IMR-90 (cell line): ENCODE measurements at regions not wholly inside any gene's neighbourhood (a gene's known extent, or its start where the extent isn't known, plus 50 kb on each side); places are given as distances from the start of the nearest gene placed in this dataset.

ENCODE experiments used
- ATAC-seq: fragments of 200-7000 bp; cut with Tn5 transposase; 2 replicates; pipeline ENCODE4 v1.9.1; 2020; ENCODE audit warnings: low read depth, mild to moderate bottlenecking, moderate library complexity
- BruUV-seq: library from RNA; stranded (reverse); fragments of 400-500 nt; replicated peaks from 2 replicates; lab custom pipeline; 2021; lab: Mats Ljungman, UMichigan
- CTCF ChIA-PET: fragments of 300-600 bp; formaldehyde crosslinking; extraction: SDS; loops from one replicate; lab custom pipeline; 2021; ENCODE audit warnings: antibody characterized with exemption; lab: Yijun Ruan, JAX
- POLR2A ChIA-PET: fragments of 300-600 bp; sonication (Branson Sonifier 250); formaldehyde crosslinking; loops from one replicate; lab custom pipeline; 2022; ENCODE audit warnings: antibody characterized with exemption; ENCODE audit not compliant: unreplicated experiment; lab: Charles Lee
- DNase-seq: peaks from one replicate; pipeline ENCODE4 v3.0.0; 2013
- H2AFZ ChIP-seq: replicated peaks from 2 replicates; pipeline ENCODE3; 2013; ENCODE audit warnings: low read length, mild to moderate bottlenecking; ENCODE audit not compliant: poor library complexity
- H2AK5ac ChIP-seq: 2 replicates; pipeline ENCODE4 v1.6.1; 2013; ENCODE audit warnings: low read depth, low read length, inconsistent platforms
- H2AK9ac ChIP-seq: replicated peaks from 2 replicates; pipeline ENCODE3; 2013; ENCODE audit warnings: mild to moderate bottlenecking, low read depth, low read length, moderate library complexity; ENCODE audit not compliant: poor library complexity
- H2BK120ac ChIP-seq: 2 replicates; pipeline ENCODE4 v1.6.1; 2013; ENCODE audit warnings: low read depth, low read length, inconsistent platforms
- H2BK15ac ChIP-seq: 3 replicates; pipeline ENCODE4 v1.6.1; 2013; ENCODE audit warnings: low read depth, low read length, inconsistent platforms
- H2BK20ac ChIP-seq: 2 replicates; pipeline ENCODE4 v1.6.1; 2013; ENCODE audit warnings: low read depth, mild to moderate bottlenecking, inconsistent platforms, low read length, moderate library complexity
- H2BK5ac ChIP-seq: 2 replicates; pipeline ENCODE4 v1.6.1; 2013; ENCODE audit warnings: mild to moderate bottlenecking, low read depth, low read length, inconsistent platforms; ENCODE audit not compliant: poor library complexity, severe bottlenecking
- H3K14ac ChIP-seq: replicated peaks from 2 replicates; pipeline ENCODE4 v1.6.1; 2013; ENCODE audit warnings: low read depth, low read length, inconsistent platforms
- H3K18ac ChIP-seq: 2 replicates; pipeline ENCODE4 v1.6.1; 2013; ENCODE audit warnings: low read depth, low read length, control low read depth
- H3K23ac ChIP-seq: 2 replicates; pipeline ENCODE4 v1.6.1; 2013; ENCODE audit warnings: low read depth, low read length, inconsistent platforms
- H3K27ac ChIP-seq: 2 replicates; pipeline ENCODE4 v1.5.1; 2013; ENCODE audit warnings: mild to moderate bottlenecking, control low read depth, low read length; ENCODE audit not compliant: insufficient read depth
- H3K27me3 ChIP-seq: 2 replicates; pipeline ENCODE4 v1.6.1; 2013; ENCODE audit warnings: low read length; ENCODE audit not compliant: control insufficient read depth, insufficient read depth
- H3K36me3 ChIP-seq: 2 replicates; pipeline ENCODE4 v1.6.1; 2013; ENCODE audit warnings: low read length, mixed read lengths; ENCODE audit not compliant: control insufficient read depth, insufficient read depth
- H3K4ac ChIP-seq: 2 replicates; pipeline ENCODE4 v1.6.1; 2013; ENCODE audit warnings: low read depth, low read length, inconsistent platforms
- H3K4me1 ChIP-seq: 2 replicates; pipeline ENCODE4 v1.6.1; 2013; ENCODE audit warnings: low read length, mixed read lengths; ENCODE audit not compliant: control insufficient read depth, insufficient read depth
- H3K4me2 ChIP-seq: 2 replicates; pipeline ENCODE4 v1.6.1; 2013; ENCODE audit warnings: low read depth, mild to moderate bottlenecking, control low read depth, low read length, moderate library complexity
- H3K4me3 ChIP-seq: 2 replicates; pipeline ENCODE4 v1.5.1; 2013; ENCODE audit warnings: low read depth, mild to moderate bottlenecking, control low read depth, low read length, moderate library complexity; ENCODE audit not compliant: insufficient read depth
- H3K56ac ChIP-seq: 2 replicates; pipeline ENCODE4 v1.6.1; 2013; ENCODE audit warnings: low read length, inconsistent platforms; ENCODE audit not compliant: insufficient read depth; ENCODE audit errors: extremely low read depth
- H3K79me1 ChIP-seq, 2 experiments: 2 replicates each; pipeline ENCODE4 v1.6.1; 2013; ENCODE audit warnings: low read length in 2 of 2, inconsistent platforms in 1 of 2, low read depth in 1 of 2
- H3K9ac ChIP-seq: 2 replicates; pipeline ENCODE4 v1.6.1; 2013; ENCODE audit warnings: low read depth, low read length, control low read depth
- H3K9me1 ChIP-seq: 2 replicates; pipeline ENCODE4 v1.6.1; 2013; ENCODE audit warnings: low read length, inconsistent platforms; ENCODE audit not compliant: insufficient read depth
- H3K9me3 ChIP-seq: 2 replicates; pipeline ENCODE4 v1.6.1; 2013; ENCODE audit warnings: low read length; ENCODE audit not compliant: control insufficient read depth, insufficient read depth
- H4K20me1 ChIP-seq: 2 replicates; pipeline ENCODE4 v1.6.1; 2013; ENCODE audit warnings: low read length, inconsistent platforms; ENCODE audit not compliant: insufficient read depth
- H4K5ac ChIP-seq: 2 replicates; pipeline ENCODE4 v1.6.1; 2013; ENCODE audit warnings: mild to moderate bottlenecking, low read depth, low read length, control low read depth
- H4K8ac ChIP-seq, 2 experiments: 2 replicates each; pipeline ENCODE4 v1.6.1; 2013; ENCODE audit warnings: low read depth in 2 of 2, low read length in 2 of 2, control low read depth in 1 of 2, inconsistent platforms in 1 of 2
- H4K91ac ChIP-seq: 2 replicates; pipeline ENCODE4 v1.6.1; 2013; ENCODE audit warnings: low read depth, low read length, inconsistent platforms; ENCODE audit not compliant: insufficient read depth
- CHD1 ChIP-seq: IDR thresholded peaks from 2 replicates; pipeline ENCODE4 v1.6.1; 2012; ENCODE audit warnings: low read depth, low read length, improper control_type of control experiment
- MAFK ChIP-seq: IDR thresholded peaks from 2 replicates; pipeline ENCODE4 v1.6.1; 2012; ENCODE audit warnings: low read depth, low read length, improper control_type of control experiment
- NFE2L2 ChIP-seq: fragments of 150-350 bp; IDR thresholded peaks from 2 replicates; pipeline ENCODE4 v1.6.1; 2016; ENCODE audit warnings: low read depth, mild to moderate bottlenecking, low read length
- RCOR1 ChIP-seq: IDR thresholded peaks from 2 replicates; pipeline ENCODE4 v1.6.1; 2012; ENCODE audit warnings: mild to moderate bottlenecking, low read length, improper control_type of control experiment; ENCODE audit not compliant: insufficient replicate concordance
- RFX5 ChIP-seq: IDR thresholded peaks from 2 replicates; pipeline ENCODE4 v1.8.0; 2012; ENCODE audit warnings: low read depth, mild to moderate bottlenecking, low read length, moderate library complexity
- WGBS, 2 experiments: methylation state at CpG; one replicate each; pipeline versions ENCODE4 v1.1.5 to v1.1.7; 2013; ENCODE audit warnings: missing lambda C conversion rate in 2 of 2; ENCODE audit not compliant: insufficient read length in 1 of 2; ENCODE audit errors: extremely low coverage in 2 of 2; 5-methylcytosine and 5-hydroxymethylcytosine counted together
- dilution Hi-C: fragments of 300-500 bp; cut with HindIII; formaldehyde crosslinking; loops from one replicate; pipeline ENCODE4 v1.14.3; 2018; ENCODE audit warnings: low sequenced_read_pairs; ENCODE audit not compliant: unreplicated experiment
- in situ Hi-C: fragments of 300-500 bp; cut with MboI; formaldehyde crosslinking; loops from 3 replicates; pipeline ENCODE4 v1.14.3; 2019; ENCODE audit warnings: low sequenced_read_pairs, inconsistent platforms, mixed read lengths
- intact Hi-C: fragments of 100-400 bp; cut with micrococcal nuclease; formaldehyde crosslinking; loops from 2 replicates; pipeline ENCODE4 v1.10.0; 2022
- TF ChIP-seq, protein P1 (sequence below): conservative IDR thresholded peaks from 2 replicates; pipeline ENCODE4 v1.5.1; 2012; ENCODE audit warnings: mild to moderate bottlenecking, low read depth, low read length, improper control_type of control experiment
- TF ChIP-seq, protein P2 (sequence below): fragments of 150-350 bp; IDR thresholded peaks from 2 replicates; pipeline ENCODE4 v1.6.1; 2017; ENCODE audit warnings: mild to moderate bottlenecking, antibody characterized with exemption, low read length, low read depth

DNA sequence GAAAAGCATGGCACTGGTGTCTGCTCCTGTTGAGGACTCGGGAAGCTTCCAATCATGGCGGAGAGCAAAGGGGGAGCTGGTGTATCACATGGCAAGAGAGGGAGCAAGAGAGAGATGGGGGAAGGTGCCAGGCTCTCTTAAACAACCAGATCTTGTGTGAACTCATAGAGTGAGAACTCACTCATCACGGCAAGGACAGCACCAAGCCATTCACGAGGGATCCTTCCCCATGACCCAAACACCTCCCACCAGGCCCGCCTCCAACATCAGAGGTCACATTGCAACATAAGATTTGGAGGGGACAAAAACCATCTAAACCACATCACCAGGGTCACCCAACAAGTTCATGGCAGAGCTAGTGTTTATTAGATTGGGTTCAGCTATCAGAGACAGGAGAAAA, 218.7 kb upstream of the BCOR start:
- Histone ChIP-seq H3K18ac (no peak overlapping the region), H2AK5ac (no peak overlapping the region), H3K9ac (no peak overlapping the region), H3K9me1 (no peaks in the 10 kb centered on the region), H3K27me3 (peaks cover 11% of the 10 kb centered on the region), H2BK20ac (no peak overlapping the region), H2AFZ (no peak overlapping the region), H3K36me3 (no peaks in the 10 kb centered on the region), H2BK5ac (no peak overlapping the region), H3K56ac (no peak overlapping the region), H2BK15ac (no peak overlapping the region), H4K91ac (no peak overlapping the region), H3K4ac (no peak overlapping the region), H3K4me3 (no peak overlapping the region), H3K27ac (no peak overlapping the region), H3K79me1 (no peaks in the 10 kb centered on the region), H4K5ac (no peak overlapping the region), H2AK9ac (no peak overlapping the region), H4K8ac (no peak overlapping the region), H4K20me1 (no peaks in the 10 kb centered on the region), H3K4me2 (no peak overlapping the region), H3K4me1 (no peaks in the 10 kb centered on the region), H3K14ac (no peak overlapping the region), H3K9me3 (peaks cover 12% of the 10 kb centered on the region), H3K23ac (no peak overlapping the region), H2BK120ac (no peak overlapping the region)
- intact Hi-C loops (no loop called here), dilution Hi-C loops (no loop called here), in situ Hi-C loops (no loop called here)
- TF ChIP-seq MAFK: no peak
- TF ChIP-seq RCOR1: no peak
- TF ChIP-seq CHD1: no peak
- TF ChIP-seq, protein P1, sequence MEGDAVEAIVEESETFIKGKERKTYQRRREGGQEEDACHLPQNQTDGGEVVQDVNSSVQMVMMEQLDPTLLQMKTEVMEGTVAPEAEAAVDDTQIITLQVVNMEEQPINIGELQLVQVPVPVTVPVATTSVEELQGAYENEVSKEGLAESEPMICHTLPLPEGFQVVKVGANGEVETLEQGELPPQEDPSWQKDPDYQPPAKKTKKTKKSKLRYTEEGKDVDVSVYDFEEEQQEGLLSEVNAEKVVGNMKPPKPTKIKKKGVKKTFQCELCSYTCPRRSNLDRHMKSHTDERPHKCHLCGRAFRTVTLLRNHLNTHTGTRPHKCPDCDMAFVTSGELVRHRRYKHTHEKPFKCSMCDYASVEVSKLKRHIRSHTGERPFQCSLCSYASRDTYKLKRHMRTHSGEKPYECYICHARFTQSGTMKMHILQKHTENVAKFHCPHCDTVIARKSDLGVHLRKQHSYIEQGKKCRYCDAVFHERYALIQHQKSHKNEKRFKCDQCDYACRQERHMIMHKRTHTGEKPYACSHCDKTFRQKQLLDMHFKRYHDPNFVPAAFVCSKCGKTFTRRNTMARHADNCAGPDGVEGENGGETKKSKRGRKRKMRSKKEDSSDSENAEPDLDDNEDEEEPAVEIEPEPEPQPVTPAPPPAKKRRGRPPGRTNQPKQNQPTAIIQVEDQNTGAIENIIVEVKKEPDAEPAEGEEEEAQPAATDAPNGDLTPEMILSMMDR: no peak
- TF ChIP-seq RFX5: no peak
- TF ChIP-seq NFE2L2: no peak
- TF ChIP-seq, protein P2, sequence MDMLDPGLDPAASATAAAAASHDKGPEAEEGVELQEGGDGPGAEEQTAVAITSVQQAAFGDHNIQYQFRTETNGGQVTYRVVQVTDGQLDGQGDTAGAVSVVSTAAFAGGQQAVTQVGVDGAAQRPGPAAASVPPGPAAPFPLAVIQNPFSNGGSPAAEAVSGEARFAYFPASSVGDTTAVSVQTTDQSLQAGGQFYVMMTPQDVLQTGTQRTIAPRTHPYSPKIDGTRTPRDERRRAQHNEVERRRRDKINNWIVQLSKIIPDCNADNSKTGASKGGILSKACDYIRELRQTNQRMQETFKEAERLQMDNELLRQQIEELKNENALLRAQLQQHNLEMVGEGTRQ: no peak
- DNase-seq (no peak), ATAC-seq (no peak)
- CTCF ChIA-PET: no interaction called here
- POLR2A ChIA-PET: no interaction called here
- 73% methylated on average over 2 of the region's 5 CpGs; no CpG with 5 or more reads in 1 of the 2 experiments for WGBS, 2 experiments
- no TSS peak for BruUV-seq
